ENCODE measurements at regions not wholly inside any gene's neighbourhood (a gene's known extent, or its start where the extent isn't known, plus 50 kb on each side); places are given as distances from the start of the nearest gene placed in this dataset.

DNA sequence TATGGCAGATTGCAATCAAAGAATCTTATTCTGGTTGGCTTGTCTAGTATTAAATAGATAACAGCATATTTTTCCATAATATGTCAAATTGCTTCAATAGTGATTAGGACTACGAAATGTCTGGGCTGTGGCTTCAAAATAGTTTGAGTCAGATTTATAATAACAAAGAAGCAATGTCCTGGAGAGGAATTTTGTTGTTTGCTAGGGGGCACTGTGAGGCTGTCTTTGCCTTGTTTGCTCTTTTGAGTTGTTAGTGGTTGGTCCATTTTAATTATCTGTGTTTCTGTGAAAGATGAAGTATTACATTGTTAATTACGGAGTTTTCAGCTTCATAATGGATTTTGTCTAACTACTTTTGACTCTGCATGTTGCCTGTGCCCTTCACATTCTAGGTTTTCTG lies 713.6 kb downstream of the TLE4 start:
- POLR2A ChIA-PET, result no interaction called here
- FAIRE-seq (no peak), DNase-seq (ENCODE audit: low spot score) (no peak), ATAC-seq (no peak)
- no peaks in the 10 kb centered on the region for H4K20me1 ChIP-seq (ENCODE audit: insufficient read depth, low read length)
- no peak overlapping the region for H3K4me3 ChIP-seq (replicated peaks in 1 of 3; ENCODE audit: insufficient read depth in 1 of 3, low read depth in 2 of 3, low read length in 3 of 3)
- H3K36me3 ChIP-seq (replicated peaks in 1 of 2; ENCODE audit: control insufficient read depth in 1 of 2, insufficient read depth in 2 of 2, low read length in 2 of 2), result no peaks in the 10 kb centered on the region
- H3K4me1 ChIP-seq (ENCODE audit: insufficient read depth, low read length), result no peaks in the 10 kb centered on the region
- intact Hi-C loops (cut with micrococcal nuclease; ENCODE audit: unreplicated experiment) (no loop called here), in situ Hi-C loops (cut with HindIII; ENCODE audit: extremely low pct_ligation_motif_present, low pct_unique_long_range_greater_than_20kb) (no loop called here)
- no peak overlapping the region for H3K4me2 ChIP-seq (ENCODE audit: low read depth, low read length)
- peaks cover 27% of the 10 kb centered on the region for H3K9me3 ChIP-seq (ENCODE audit: low read length)
- CTCF ChIA-PET (ENCODE audit: low intra/inter-chr PET ratio, low total read pairs), result no interaction called here
- no peak overlapping the region for H3K9ac ChIP-seq (ENCODE audit: insufficient read depth, low read depth, low read length)
- no peak overlapping the region for H3K27ac ChIP-seq (ENCODE audit: extremely low read length, insufficient read depth, low read length)
- no TSS peak for BruUV-seq (replicated peaks)
- 2% methylated on average over 2 of the region's 2 CpGs for WGBS (ENCODE audit: low lambda C conversion rate)
- no peaks in the 10 kb centered on the region for H3K27me3 ChIP-seq (ENCODE audit: control insufficient read depth in 1 of 2, insufficient read depth in 2 of 2, low read length in 2 of 2)
- H2AFZ ChIP-seq (ENCODE audit: low read length), result no peak overlapping the region
- no peaks in the 10 kb centered on the region for H3K79me2 ChIP-seq (ENCODE audit: insufficient read depth, low read length)
- no peak for TF ChIP-seq MIER2 (CRISPR knock-in tag; IDR thresholded peaks at IDR 0.05)

GRCh38 chr9:80282766-80283165 lies 711.0 kb downstream of the TLE4 start:
- ChIA-PET POLR2A (no interaction called here), CTCF (ENCODE audit: low intra/inter-chr PET ratio, low total read pairs) (no interaction called here)
- Histone ChIP-seq H4K20me1 (ENCODE audit: insufficient read depth, low read length) (no peaks in the 10 kb centered on the region), H3K9me3 (ENCODE audit: low read length) (peaks cover 21% of the 10 kb centered on the region), H3K27ac (ENCODE audit: extremely low read length, insufficient read depth, low read length) (no peak overlapping the region), H2AFZ (ENCODE audit: low read length) (no peak overlapping the region), H3K4me1 (ENCODE audit: insufficient read depth, low read length) (no peaks in the 10 kb centered on the region), H3K27me3 (ENCODE audit: control insufficient read depth in 1 of 2, insufficient read depth in 2 of 2, low read length in 2 of 2) (no peaks in the 10 kb centered on the region), H3K9ac (ENCODE audit: insufficient read depth, low read depth, low read length) (no peak overlapping the region), H3K79me2 (ENCODE audit: insufficient read depth, low read length) (no peaks in the 10 kb centered on the region), H3K4me2 (ENCODE audit: low read depth, low read length) (no peak overlapping the region), H3K4me3 (replicated peaks in 1 of 3; ENCODE audit: insufficient read depth in 1 of 3, low read depth in 2 of 3, low read length in 3 of 3) (no peak overlapping the region), H3K36me3 (replicated peaks in 1 of 2; ENCODE audit: control insufficient read depth in 1 of 2, insufficient read depth in 2 of 2, low read length in 2 of 2) (no peaks in the 10 kb centered on the region)
- DNase-seq (ENCODE audit: low spot score), result no peak
- in situ Hi-C loops (cut with HindIII; ENCODE audit: extremely low pct_ligation_motif_present, low pct_unique_long_range_greater_than_20kb) (no loop called here), intact Hi-C loops (cut with micrococcal nuclease; ENCODE audit: unreplicated experiment) (no loop called here)
- FAIRE-seq, result no peak
- ATAC-seq, result no peak
- no TSS peak for BruUV-seq (replicated peaks)
- WGBS (ENCODE audit: low lambda C conversion rate), result 2% methylated on average over 3 of the region's 3 CpGs
- TF ChIP-seq ETV5 (CRISPR knock-in tag; IDR thresholded peaks at IDR 0.05; ENCODE audit: borderline replicate concordance), result no peak
- TF ChIP-seq, protein P1, sequence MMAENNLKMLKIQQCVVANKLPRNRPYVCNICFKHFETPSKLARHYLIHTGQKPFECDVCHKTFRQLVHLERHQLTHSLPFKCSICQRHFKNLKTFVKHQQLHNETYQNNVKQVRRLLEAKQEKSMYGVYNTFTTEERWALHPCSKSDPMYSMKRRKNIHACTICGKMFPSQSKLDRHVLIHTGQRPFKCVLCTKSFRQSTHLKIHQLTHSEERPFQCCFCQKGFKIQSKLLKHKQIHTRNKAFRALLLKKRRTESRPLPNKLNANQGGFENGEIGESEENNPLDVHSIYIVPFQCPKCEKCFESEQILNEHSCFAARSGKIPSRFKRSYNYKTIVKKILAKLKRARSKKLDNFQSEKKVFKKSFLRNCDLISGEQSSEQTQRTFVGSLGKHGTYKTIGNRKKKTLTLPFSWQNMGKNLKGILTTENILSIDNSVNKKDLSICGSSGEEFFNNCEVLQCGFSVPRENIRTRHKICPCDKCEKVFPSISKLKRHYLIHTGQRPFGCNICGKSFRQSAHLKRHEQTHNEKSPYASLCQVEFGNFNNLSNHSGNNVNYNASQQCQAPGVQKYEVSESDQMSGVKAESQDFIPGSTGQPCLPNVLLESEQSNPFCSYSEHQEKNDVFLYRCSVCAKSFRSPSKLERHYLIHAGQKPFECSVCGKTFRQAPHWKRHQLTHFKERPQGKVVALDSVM (CRISPR knock-in tag; IDR thresholded peaks at IDR 0.05), result no peak
- no peak for TF ChIP-seq RAD21 (CRISPR knock-in tag; IDR thresholded peaks at IDR 0.05)
- no peak for TF ChIP-seq FLYWCH1 (CRISPR knock-in tag; IDR thresholded peaks at IDR 0.05)
- TF ChIP-seq ZC3H13 (CRISPR knock-in tag; IDR thresholded peaks at IDR 0.05), result no peak
- TF ChIP-seq AFF4 (CRISPR knock-in tag; IDR thresholded peaks at IDR 0.05), result no peak
- TF ChIP-seq FOXA1 (IDR thresholded peaks at IDR 0.05), result no peak
- no peak for TF ChIP-seq FOXA1 (CRISPR knock-in tag; IDR thresholded peaks at IDR 0.05)
- TF ChIP-seq ASH2L (IDR thresholded peaks at IDR 0.05; ENCODE audit: insufficient read length, low read depth, low read length), result no peak
- no peak for TF ChIP-seq ZNF7 (CRISPR knock-in tag; IDR thresholded peaks at IDR 0.05)
- TF ChIP-seq PHF21A (CRISPR knock-in tag; IDR thresholded peaks at IDR 0.05), result no peak
- TF ChIP-seq, protein P2, sequence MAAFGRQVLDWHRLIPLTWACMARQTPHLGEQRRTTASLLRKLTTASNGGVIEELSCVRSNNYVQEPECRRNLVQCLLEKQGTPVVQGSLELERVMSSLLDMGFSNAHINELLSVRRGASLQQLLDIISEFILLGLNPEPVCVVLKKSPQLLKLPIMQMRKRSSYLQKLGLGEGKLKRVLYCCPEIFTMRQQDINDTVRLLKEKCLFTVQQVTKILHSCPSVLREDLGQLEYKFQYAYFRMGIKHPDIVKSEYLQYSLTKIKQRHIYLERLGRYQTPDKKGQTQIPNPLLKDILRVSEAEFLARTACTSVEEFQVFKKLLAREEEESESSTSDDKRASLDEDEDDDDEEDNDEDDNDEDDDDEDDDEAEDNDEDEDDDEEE (CRISPR knock-in tag; IDR thresholded peaks at IDR 0.05), result no peak
- no peak for TF ChIP-seq SAFB2 (CRISPR knock-in tag; IDR thresholded peaks at IDR 0.05; ENCODE audit: borderline replicate concordance, low read depth)
- no peak for TF ChIP-seq ADNP (CRISPR knock-in tag; IDR thresholded peaks at IDR 0.05)
